GM23338 (cell line): ENCODE measurements at regions not wholly inside any gene's neighbourhood (a gene's known extent, or its start where the extent isn't known, plus 50 kb on each side); places are given as distances from the start of the nearest gene placed in this dataset.

Source experiments
- CREB1 ChIP-seq: fragments of 250-450 bp; sonication (Bioruptor Pico); IDR thresholded peaks from 2 replicates; pipeline ENCODE4 v1.5.0; 2020; ENCODE audit warnings: low read depth, mild to moderate bottlenecking, moderate library complexity
- EZH2 ChIP-seq: fragments of 200-600 bp; sonication (generic); IDR thresholded peaks from one replicate; pipeline ENCODE4 v1.8.0; 2017; ENCODE audit warnings: antibody characterized with exemption, mild to moderate bottlenecking, low read depth; ENCODE audit not compliant: unreplicated experiment
- JUNB ChIP-seq: IDR thresholded peaks from one replicate; pipeline ENCODE4 v1.6.1; 2016; ENCODE audit warnings: antibody characterized with exemption; ENCODE audit not compliant: unreplicated experiment
- POLR2AphosphoS5 ChIP-seq: IDR thresholded peaks from 2 replicates; pipeline ENCODE4 v1.6.1; 2016; ENCODE audit warnings: antibody characterized with exemption, low read depth
- TF ChIP-seq, protein P1 (sequence below): IDR thresholded peaks from one replicate; pipeline ENCODE4 v1.6.1; 2018; ENCODE audit warnings: antibody characterized with exemption; ENCODE audit not compliant: unreplicated experiment
- TF ChIP-seq, protein P2 (sequence below), 2 experiments: fragments of 200-600 bp in 1 of 2; sonication (generic) in 1 of 2; conservative IDR thresholded peaks; 2 replicates each; pipeline versions ENCODE4 v1.5.1 to v1.6.1; 2016 to 2017; ENCODE audit warnings: antibody characterized with exemption in 2 of 2, low read depth in 2 of 2, mild to moderate bottlenecking in 2 of 2, moderate library complexity in 1 of 2

DNA sequence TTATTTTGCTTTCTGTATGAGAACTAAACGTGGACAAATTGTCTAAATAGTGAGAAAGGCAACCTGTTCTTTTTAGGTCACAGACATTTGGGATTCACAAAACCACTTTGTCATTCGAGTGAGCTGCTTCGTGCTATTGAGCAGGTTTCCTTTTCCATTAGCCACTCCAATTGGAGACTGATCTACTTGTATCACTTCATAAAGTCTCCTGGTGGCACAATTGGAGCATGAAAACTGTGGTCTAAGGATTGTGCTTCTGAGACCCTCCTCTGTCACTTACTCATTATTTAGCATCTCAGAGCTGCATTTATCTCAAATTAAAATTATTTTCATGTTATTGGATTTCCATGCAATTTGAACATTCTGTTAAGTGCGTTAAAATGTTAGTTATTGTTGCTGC lies 397.7 kb downstream of the TDRD3 start:
- no peak for TF ChIP-seq CREB1
- TF ChIP-seq, protein P1, sequence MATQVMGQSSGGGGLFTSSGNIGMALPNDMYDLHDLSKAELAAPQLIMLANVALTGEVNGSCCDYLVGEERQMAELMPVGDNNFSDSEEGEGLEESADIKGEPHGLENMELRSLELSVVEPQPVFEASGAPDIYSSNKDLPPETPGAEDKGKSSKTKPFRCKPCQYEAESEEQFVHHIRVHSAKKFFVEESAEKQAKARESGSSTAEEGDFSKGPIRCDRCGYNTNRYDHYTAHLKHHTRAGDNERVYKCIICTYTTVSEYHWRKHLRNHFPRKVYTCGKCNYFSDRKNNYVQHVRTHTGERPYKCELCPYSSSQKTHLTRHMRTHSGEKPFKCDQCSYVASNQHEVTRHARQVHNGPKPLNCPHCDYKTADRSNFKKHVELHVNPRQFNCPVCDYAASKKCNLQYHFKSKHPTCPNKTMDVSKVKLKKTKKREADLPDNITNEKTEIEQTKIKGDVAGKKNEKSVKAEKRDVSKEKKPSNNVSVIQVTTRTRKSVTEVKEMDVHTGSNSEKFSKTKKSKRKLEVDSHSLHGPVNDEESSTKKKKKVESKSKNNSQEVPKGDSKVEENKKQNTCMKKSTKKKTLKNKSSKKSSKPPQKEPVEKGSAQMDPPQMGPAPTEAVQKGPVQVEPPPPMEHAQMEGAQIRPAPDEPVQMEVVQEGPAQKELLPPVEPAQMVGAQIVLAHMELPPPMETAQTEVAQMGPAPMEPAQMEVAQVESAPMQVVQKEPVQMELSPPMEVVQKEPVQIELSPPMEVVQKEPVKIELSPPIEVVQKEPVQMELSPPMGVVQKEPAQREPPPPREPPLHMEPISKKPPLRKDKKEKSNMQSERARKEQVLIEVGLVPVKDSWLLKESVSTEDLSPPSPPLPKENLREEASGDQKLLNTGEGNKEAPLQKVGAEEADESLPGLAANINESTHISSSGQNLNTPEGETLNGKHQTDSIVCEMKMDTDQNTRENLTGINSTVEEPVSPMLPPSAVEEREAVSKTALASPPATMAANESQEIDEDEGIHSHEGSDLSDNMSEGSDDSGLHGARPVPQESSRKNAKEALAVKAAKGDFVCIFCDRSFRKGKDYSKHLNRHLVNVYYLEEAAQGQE = no peak
- TF ChIP-seq, protein P2, sequence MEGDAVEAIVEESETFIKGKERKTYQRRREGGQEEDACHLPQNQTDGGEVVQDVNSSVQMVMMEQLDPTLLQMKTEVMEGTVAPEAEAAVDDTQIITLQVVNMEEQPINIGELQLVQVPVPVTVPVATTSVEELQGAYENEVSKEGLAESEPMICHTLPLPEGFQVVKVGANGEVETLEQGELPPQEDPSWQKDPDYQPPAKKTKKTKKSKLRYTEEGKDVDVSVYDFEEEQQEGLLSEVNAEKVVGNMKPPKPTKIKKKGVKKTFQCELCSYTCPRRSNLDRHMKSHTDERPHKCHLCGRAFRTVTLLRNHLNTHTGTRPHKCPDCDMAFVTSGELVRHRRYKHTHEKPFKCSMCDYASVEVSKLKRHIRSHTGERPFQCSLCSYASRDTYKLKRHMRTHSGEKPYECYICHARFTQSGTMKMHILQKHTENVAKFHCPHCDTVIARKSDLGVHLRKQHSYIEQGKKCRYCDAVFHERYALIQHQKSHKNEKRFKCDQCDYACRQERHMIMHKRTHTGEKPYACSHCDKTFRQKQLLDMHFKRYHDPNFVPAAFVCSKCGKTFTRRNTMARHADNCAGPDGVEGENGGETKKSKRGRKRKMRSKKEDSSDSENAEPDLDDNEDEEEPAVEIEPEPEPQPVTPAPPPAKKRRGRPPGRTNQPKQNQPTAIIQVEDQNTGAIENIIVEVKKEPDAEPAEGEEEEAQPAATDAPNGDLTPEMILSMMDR (conservative IDR thresholded peaks at IDR 0.05; ENCODE audit: low read depth in 2 of 2) = no peak
- TF ChIP-seq EZH2 = no peak
- no peak for TF ChIP-seq JUNB
- no peak for TF ChIP-seq POLR2AphosphoS5
